Kidney (tissue), 13 donors: ENCODE measurements at regions not wholly inside any gene's neighbourhood (a gene's known extent, or its start where the extent isn't known, plus 50 kb on each side); places are given as distances from the start of the nearest gene placed in this dataset.

Experiments used
- DNase-seq, 5 donors: peaks; one replicate each; pipeline ENCODE4 v3.0.0-alpha.2; 2013 to 2020
- FAIRE-seq: peaks from 2 replicates; lab custom pipeline; 2012; peaks lifted over from hg19 to GRCh38; lab: Jason Lieb, UNC
- H3K27ac ChIP-seq, 2 donors: one replicate each; pipeline ENCODE4 v1.7.0; 2013; ENCODE audit warnings: low read depth in 2 of 2, low read length in 2 of 2, inconsistent platforms in 1 of 2
- H3K27me3 ChIP-seq: one replicate; pipeline ENCODE4 v1.7.1; 2013; ENCODE audit warnings: low read length, inconsistent platforms; ENCODE audit not compliant: control insufficient read depth, insufficient read depth
- H3K36me3 ChIP-seq, 3 donors: one replicate each; pipeline versions ENCODE4 v1.7.0 to v1.7.1; 2013; ENCODE audit warnings: low read length in 3 of 3, control low read depth in 1 of 3, inconsistent platforms in 1 of 3; ENCODE audit not compliant: insufficient read depth in 3 of 3, control insufficient read depth in 2 of 3
- H3K4me1 ChIP-seq, 3 donors: one replicate each; pipeline versions ENCODE4 v1.7.0 to v1.7.1; 2013; ENCODE audit warnings: low read length in 3 of 3, inconsistent platforms in 1 of 3, low read depth in 1 of 3; ENCODE audit not compliant: control insufficient read depth in 2 of 3, insufficient read depth in 2 of 3
- H3K4me3 ChIP-seq, 3 donors: one replicate each; pipeline versions ENCODE4 v1.7.0 to v1.8.1; 2013; ENCODE audit warnings: low read length in 3 of 3, control low read depth in 1 of 3, inconsistent platforms in 1 of 3
- H3K9ac ChIP-seq, 3 donors: one replicate each; pipeline versions ENCODE4 v1.7.0 to v1.7.1; 2013; ENCODE audit warnings: low read length in 3 of 3, control low read depth in 1 of 3, inconsistent platforms in 1 of 3
- H3K9me3 ChIP-seq, 3 donors: one replicate each; pipeline versions ENCODE4 v1.7.0 to v1.7.1; 2013; ENCODE audit warnings: low read length in 3 of 3, control low read depth in 1 of 3, inconsistent platforms in 1 of 3; ENCODE audit not compliant: control insufficient read depth in 2 of 3, insufficient read depth in 1 of 3
- intact Hi-C: fragments of 100-400 bp; cut with DNase I; formaldehyde crosslinking; loops from one replicate; pipeline ENCODE4 v1.11.1; 2022
- TF ChIP-seq, protein P1 (sequence below): IDR thresholded peaks from 3 replicates; pipeline ENCODE4 v1.5.1; 2012; ENCODE audit warnings: mild to moderate bottlenecking, moderate library complexity, borderline replicate concordance; ENCODE audit not compliant: insufficient read depth; ENCODE audit errors: extremely low read depth
- donor health status: control.
- donor health status: control.
- donor health status: control.
- donor health status: control.
- donor health status: control.
- donor health status: DM: yes; HTN: yes; CAD: no.
- donor health status: Normal renal cell carcinoma (clear cell type).

DNA sequence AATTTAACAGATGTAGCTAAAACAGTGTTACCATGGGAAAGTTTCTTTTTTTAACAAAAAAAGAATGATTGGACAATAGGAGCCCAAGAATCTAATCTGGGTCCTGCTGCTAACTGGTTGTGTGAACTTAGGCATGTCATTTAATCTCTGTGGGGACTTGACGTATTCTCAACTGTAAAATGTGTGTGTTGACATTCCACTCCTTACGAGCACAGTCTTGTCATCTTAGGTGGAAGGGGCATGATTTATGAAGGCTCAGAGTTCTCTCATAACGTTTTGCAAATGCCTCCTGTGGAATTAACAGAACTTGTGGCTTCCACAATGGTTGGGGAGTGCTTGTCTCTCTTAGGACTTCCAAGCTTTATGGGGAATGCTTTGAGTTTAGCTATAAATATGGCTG is 125.9 kb upstream of the SATB2 start:
- intact Hi-C loops = no loop called here
- H3K9me3 ChIP-seq = no peaks in the 10 kb centered on the region
- H3K36me3 ChIP-seq = no peaks in the 10 kb centered on the region
- no peaks in the 10 kb centered on the region for H3K27me3 ChIP-seq
- TF ChIP-seq, protein P1, sequence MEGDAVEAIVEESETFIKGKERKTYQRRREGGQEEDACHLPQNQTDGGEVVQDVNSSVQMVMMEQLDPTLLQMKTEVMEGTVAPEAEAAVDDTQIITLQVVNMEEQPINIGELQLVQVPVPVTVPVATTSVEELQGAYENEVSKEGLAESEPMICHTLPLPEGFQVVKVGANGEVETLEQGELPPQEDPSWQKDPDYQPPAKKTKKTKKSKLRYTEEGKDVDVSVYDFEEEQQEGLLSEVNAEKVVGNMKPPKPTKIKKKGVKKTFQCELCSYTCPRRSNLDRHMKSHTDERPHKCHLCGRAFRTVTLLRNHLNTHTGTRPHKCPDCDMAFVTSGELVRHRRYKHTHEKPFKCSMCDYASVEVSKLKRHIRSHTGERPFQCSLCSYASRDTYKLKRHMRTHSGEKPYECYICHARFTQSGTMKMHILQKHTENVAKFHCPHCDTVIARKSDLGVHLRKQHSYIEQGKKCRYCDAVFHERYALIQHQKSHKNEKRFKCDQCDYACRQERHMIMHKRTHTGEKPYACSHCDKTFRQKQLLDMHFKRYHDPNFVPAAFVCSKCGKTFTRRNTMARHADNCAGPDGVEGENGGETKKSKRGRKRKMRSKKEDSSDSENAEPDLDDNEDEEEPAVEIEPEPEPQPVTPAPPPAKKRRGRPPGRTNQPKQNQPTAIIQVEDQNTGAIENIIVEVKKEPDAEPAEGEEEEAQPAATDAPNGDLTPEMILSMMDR = no peak
- H3K27ac ChIP-seq = no peak overlapping the region
- DNase-seq (no peak), FAIRE-seq (no peak)
- no peaks in the 10 kb centered on the region for H3K4me1 ChIP-seq
- H3K4me3 ChIP-seq = no peak overlapping the region
- H3K9ac ChIP-seq = no peak overlapping the region

GRCh38 chr2:199581935-199582360 is 124.2 kb upstream of the SATB2 start:
- DNase-seq = peak in 2 of 5 donors; percentile 49 to 50
- Histone ChIP-seq H3K9ac (peak overlapping the region in 1 of 3 donors; percentile 31), H3K27me3 (no peaks in the 10 kb centered on the region), H3K4me1 (no peaks in the 10 kb centered on the region), H3K4me3 (peak overlapping the region in 1 of 3 donors; percentile 55), H3K9me3 (no peaks in the 10 kb centered on the region), H3K27ac (no peak overlapping the region), H3K36me3 (no peaks in the 10 kb centered on the region)
- FAIRE-seq = no peak
- intact Hi-C loops = no loop called here
- TF ChIP-seq, protein P1 = no peak

DNA sequence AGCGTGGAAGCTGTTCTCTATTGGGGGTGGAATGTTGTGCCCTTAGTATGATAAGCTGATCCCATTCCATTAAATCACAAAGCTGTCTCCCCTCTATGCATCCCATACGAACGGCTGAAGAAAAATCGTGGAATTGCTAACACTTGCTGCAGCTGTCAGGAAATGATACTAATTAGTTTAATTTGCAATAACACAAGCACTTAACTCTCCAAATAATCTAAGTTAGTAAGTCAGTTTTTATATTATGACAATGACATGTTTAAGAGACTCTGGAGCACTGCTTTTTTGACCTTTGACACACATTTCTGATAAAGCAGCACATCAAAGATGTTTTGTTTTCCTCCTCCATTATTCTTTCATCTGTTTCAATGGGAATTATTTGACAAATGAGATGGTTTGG is 123.7 kb upstream of the SATB2 start:
- FAIRE-seq (no peak), DNase-seq (peak in 1 of 5 donors; percentile 17)
- Histone ChIP-seq H3K27ac (no peak overlapping the region), H3K9me3 (no peaks in the 10 kb centered on the region), H3K27me3 (no peaks in the 10 kb centered on the region), H3K9ac (peak overlapping the region in 1 of 3 donors; percentile 31), H3K36me3 (no peaks in the 10 kb centered on the region), H3K4me3 (peak overlapping the region in 1 of 3 donors; percentile 55), H3K4me1 (no peaks in the 10 kb centered on the region)
- TF ChIP-seq, protein P1 = no peak
- intact Hi-C loops = no loop called here

GRCh38 chr2:199575416-199575815 is 117.7 kb upstream of the SATB2 start:
- DNase-seq = no peak
- Histone ChIP-seq H3K27me3 (no peaks in the 10 kb centered on the region), H3K9ac (no peak overlapping the region), H3K27ac (no peak overlapping the region), H3K36me3 (no peaks in the 10 kb centered on the region), H3K4me3 (no peak overlapping the region), H3K4me1 (no peaks in the 10 kb centered on the region), H3K9me3 (no peaks in the 10 kb centered on the region)
- FAIRE-seq = no peak
- TF ChIP-seq, protein P1 = no peak
- intact Hi-C loops = no loop called here
